Astrocyte (in vitro differentiated cells and primary cell): ENCODE measurements at regions not wholly inside any gene's neighbourhood (a gene's known extent, or its start where the extent isn't known, plus 50 kb on each side); places are given as distances from the start of the nearest gene placed in this dataset.

ENCODE experiments used
- EZH2 ChIP-seq: IDR thresholded peaks from 2 replicates; pipeline ENCODE4 v1.6.1; 2012; ENCODE audit warnings: mild to moderate bottlenecking, low read length, inconsistent platforms; ENCODE audit not compliant: insufficient read depth
- TF ChIP-seq, protein P1 (sequence below): IDR thresholded peaks from 2 replicates; pipeline ENCODE4 v1.5.1; 2011; ENCODE audit warnings: low read depth, mild to moderate bottlenecking, inconsistent platforms, low read length, moderate library complexity; ENCODE audit not compliant: insufficient read depth

DNA sequence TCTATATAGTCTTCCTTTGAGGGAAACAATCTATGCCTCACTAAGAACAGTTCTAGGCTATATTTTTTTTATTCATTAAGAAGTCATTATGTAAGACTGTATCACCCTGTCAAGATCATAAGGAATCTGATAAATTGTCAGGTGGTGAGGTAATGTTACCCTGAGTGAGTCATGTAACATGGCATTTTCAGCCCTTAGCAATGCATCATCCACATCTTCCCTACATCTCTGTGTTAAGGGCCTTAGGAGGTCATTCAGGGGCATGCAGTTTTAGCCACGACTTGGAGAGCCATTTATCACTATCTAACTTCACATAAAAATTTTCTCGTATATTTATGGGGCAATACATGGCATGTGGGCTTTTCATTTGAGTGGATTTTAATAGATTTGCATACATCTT is 924.5 kb upstream of the MBL2 start:
- TF ChIP-seq EZH2: no peak
- TF ChIP-seq, protein P1, sequence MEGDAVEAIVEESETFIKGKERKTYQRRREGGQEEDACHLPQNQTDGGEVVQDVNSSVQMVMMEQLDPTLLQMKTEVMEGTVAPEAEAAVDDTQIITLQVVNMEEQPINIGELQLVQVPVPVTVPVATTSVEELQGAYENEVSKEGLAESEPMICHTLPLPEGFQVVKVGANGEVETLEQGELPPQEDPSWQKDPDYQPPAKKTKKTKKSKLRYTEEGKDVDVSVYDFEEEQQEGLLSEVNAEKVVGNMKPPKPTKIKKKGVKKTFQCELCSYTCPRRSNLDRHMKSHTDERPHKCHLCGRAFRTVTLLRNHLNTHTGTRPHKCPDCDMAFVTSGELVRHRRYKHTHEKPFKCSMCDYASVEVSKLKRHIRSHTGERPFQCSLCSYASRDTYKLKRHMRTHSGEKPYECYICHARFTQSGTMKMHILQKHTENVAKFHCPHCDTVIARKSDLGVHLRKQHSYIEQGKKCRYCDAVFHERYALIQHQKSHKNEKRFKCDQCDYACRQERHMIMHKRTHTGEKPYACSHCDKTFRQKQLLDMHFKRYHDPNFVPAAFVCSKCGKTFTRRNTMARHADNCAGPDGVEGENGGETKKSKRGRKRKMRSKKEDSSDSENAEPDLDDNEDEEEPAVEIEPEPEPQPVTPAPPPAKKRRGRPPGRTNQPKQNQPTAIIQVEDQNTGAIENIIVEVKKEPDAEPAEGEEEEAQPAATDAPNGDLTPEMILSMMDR: no peak
